Astrocyte of the cerebellum (primary cell): ENCODE measurements at regions not wholly inside any gene's neighbourhood (a gene's known extent, or its start where the extent isn't known, plus 50 kb on each side); places are given as distances from the start of the nearest gene placed in this dataset.

Source experiments
- DNase-seq: peaks from one replicate; pipeline ENCODE4 v3.0.0-alpha.2; 2011; ENCODE audit warnings: low read depth
- H3K4me3 ChIP-seq: 2 replicates; pipeline ENCODE4 v1.5.1; 2011; ENCODE audit warnings: mild to moderate bottlenecking, low read depth, low read length, moderate library complexity
- CTCF ChIP-seq: IDR thresholded peaks from 2 replicates; pipeline ENCODE4 v1.5.1; 2012; ENCODE audit warnings: low read length, low read depth, moderate library complexity, mild to moderate bottlenecking; ENCODE audit errors: missing control alignments
- in situ Hi-C: cut with HindIII; loops from 2 replicates; pipeline ENCODE4 v1.10.0; 2017; ENCODE audit warnings: low sequenced_read_pairs

DNA sequence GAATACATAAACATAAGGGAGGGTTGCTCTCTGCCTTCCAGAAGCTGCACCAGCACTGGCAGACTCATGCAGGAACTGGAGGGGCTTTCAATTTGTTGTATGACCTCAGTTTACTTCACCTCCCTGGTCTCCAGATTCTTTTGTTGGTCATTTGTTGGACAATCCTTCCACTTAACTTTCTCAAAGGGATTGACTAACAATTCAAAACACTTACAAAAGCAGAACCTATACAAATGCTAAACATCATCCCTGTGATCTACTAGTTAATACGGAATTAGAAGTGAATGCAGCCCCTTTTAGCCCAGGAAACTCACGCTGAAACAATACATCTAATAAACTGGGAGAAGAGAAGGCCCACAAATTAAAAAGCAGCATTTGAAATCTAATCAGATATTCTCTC lies 404.6 kb upstream of the BRINP1 start:
- in situ Hi-C loops, result no loop called here
- no peak for DNase-seq
- no peak for TF ChIP-seq CTCF
- no peak overlapping the region for H3K4me3 ChIP-seq

- no peak for DNase-seq
Observed at GRCh38 chr9:119771341-119771740, 402.1 kb upstream of the BRINP1 start.

GRCh38 chr9:119768266-119768665 lies 399.0 kb upstream of the BRINP1 start:
- no peak overlapping the region for H3K4me3 ChIP-seq
- no peak for TF ChIP-seq CTCF
- DNase-seq, result no peak
- in situ Hi-C loops, result no loop called here

More at GRCh38 chr9:119771341-119771740, 402.1 kb upstream of the BRINP1 start:
- H3K4me3 ChIP-seq, result no peak overlapping the region
- in situ Hi-C loops, result no loop called here
- no peak for TF ChIP-seq CTCF

GRCh38 chr9:119765632-119766175 lies 396.5 kb upstream of the BRINP1 start:
- DNase-seq, result no peak
- no peak for TF ChIP-seq CTCF
- in situ Hi-C loops, result no loop called here
- H3K4me3 ChIP-seq, result no peak overlapping the region

DNA sequence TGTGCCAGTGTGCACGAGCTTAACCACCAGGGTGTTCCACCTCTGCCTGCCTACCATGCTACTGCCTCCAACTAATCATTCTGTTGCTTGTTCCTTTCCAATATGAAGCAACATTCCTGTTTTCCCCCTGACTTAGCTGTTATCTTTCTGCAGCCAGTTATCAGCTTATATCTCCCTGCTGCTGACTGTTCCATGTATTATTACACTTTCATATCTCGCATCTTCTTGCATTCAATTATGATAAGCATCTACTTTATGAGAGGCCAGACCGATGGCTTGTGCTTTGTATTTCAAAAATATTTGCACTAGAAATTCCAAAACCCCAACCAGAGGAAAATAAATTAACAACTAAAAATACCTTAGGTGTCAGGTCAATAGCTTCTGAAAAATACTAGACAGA lies 394.0 kb upstream of the BRINP1 start:
- no peak overlapping the region for H3K4me3 ChIP-seq
- DNase-seq, result no peak
- in situ Hi-C loops, result no loop called here
- TF ChIP-seq CTCF, result no peak

GRCh38 chr9:119761812-119762211 lies 392.6 kb upstream of the BRINP1 start:
- in situ Hi-C loops, result no loop called here
- no peak for TF ChIP-seq CTCF
- H3K4me3 ChIP-seq, result no peak overlapping the region
- DNase-seq, result no peak

DNA sequence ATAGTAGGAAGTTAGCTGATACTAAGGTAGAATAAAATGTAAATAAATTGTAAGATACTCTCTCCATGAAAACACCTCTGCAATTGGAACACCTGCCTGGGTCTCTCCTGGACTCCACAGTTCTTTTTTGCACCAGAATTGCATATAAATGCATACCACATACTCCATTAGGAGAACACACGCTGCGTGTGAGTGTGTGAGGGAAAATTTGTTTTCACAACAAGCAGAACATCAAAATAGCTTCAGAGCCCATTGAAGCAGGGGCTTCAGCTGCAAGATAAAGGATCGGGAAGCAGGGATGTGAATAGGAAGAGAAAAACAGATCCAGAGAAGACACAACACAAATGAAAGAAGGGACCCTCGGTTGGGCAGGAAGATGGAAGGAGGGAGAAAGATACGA lies 389.8 kb upstream of the BRINP1 start:
- TF ChIP-seq CTCF, result no peak
- in situ Hi-C loops, result no loop called here
- no peak overlapping the region for H3K4me3 ChIP-seq
- DNase-seq, result no peak
